SK-N-SH (cell line): ENCODE measurements at regions not wholly inside any gene's neighbourhood (a gene's known extent, or its start where the extent isn't known, plus 50 kb on each side); places are given as distances from the start of the nearest gene placed in this dataset.

Source experiments
- CTCF ChIP-seq: fragments of 200-600 bp; sonication (generic); IDR thresholded peaks from 2 replicates; pipeline ENCODE4 v1.6.1; 2017; ENCODE audit warnings: antibody characterized with exemption, mild to moderate bottlenecking, moderate library complexity
- ELF1 ChIP-seq: IDR thresholded peaks from 2 replicates; pipeline ENCODE4 v1.4.0; 2012

DNA sequence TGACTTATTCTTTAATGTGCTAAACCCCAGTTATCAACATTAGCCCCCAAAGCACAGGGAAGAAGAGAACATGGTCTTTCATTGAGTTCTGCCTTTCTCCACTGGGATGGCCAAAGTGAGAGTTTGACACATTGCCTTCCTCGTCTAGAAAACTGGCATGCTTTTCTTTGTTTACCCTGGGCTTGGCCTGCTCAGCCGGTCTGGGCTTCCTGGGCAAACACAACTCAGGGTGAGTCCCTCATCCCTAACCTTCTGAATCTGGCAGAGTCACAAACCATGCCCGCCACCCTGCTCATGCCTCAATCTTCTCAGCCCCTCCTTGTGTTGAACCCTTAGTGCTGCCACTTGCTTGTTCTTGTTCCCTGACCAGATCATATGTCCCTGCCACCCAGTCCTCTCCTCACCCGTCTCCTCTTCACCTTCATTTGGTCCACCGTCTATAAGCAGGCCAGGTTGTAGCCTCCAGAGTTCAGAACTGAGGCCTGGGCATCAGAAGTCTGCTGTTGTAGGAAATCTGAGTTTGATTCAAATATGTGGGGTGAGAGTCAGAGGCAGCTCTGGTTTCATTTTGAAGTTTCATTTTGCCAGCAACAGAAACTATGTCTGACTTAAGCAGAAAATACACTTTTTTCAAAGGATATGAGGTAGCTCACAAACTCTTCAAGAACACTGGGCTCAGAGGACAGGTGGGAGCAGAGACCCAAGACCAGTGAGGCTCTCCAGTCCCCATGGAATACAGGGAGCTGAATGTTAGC is 217.6 kb downstream of the NDUFS4 start:
- no peak for TF ChIP-seq CTCF
- TF ChIP-seq ELF1 = no peak
